GM12875 (cell line): ENCODE measurements at regions not wholly inside any gene's neighbourhood (a gene's known extent, or its start where the extent isn't known, plus 50 kb on each side); places are given as distances from the start of the nearest gene placed in this dataset.

Experiments used
- H3K4me3 ChIP-seq: one replicate; pipeline ENCODE4 v1.5.1; 2011; ENCODE audit warnings: low read depth, low read length, control low read depth
- TF ChIP-seq, protein P1 (sequence below): IDR thresholded peaks from 2 replicates; pipeline ENCODE4 v1.5.1; 2011; ENCODE audit warnings: low read depth, mild to moderate bottlenecking, control low read depth, inconsistent platforms, low read length, moderate library complexity, borderline replicate concordance; ENCODE audit not compliant: insufficient read depth

GRCh38 chr7:96838481-96838880 lies 128.8 kb upstream of the SEM1 start:
- no peak overlapping the region for H3K4me3 ChIP-seq
- TF ChIP-seq, protein P1, sequence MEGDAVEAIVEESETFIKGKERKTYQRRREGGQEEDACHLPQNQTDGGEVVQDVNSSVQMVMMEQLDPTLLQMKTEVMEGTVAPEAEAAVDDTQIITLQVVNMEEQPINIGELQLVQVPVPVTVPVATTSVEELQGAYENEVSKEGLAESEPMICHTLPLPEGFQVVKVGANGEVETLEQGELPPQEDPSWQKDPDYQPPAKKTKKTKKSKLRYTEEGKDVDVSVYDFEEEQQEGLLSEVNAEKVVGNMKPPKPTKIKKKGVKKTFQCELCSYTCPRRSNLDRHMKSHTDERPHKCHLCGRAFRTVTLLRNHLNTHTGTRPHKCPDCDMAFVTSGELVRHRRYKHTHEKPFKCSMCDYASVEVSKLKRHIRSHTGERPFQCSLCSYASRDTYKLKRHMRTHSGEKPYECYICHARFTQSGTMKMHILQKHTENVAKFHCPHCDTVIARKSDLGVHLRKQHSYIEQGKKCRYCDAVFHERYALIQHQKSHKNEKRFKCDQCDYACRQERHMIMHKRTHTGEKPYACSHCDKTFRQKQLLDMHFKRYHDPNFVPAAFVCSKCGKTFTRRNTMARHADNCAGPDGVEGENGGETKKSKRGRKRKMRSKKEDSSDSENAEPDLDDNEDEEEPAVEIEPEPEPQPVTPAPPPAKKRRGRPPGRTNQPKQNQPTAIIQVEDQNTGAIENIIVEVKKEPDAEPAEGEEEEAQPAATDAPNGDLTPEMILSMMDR, result no peak

- H3K4me3 ChIP-seq, result no peak overlapping the region
- TF ChIP-seq, protein P1, result no peak
Observed at GRCh38 chr7:96855139-96855538, 145.5 kb upstream of the SEM1 start.

- TF ChIP-seq, protein P1, result no peak
Observed at GRCh38 chr7:96855691-96856090, 146.0 kb upstream of the SEM1 start.

GRCh38 chr7:96869538-96869937 lies 135.8 kb upstream of the DLX6 start:
- TF ChIP-seq, protein P1, result no peak
- H3K4me3 ChIP-seq, result no peak overlapping the region

More at GRCh38 chr7:96855691-96856090, 146.0 kb upstream of the SEM1 start:
- no peak overlapping the region for H3K4me3 ChIP-seq

DNA sequence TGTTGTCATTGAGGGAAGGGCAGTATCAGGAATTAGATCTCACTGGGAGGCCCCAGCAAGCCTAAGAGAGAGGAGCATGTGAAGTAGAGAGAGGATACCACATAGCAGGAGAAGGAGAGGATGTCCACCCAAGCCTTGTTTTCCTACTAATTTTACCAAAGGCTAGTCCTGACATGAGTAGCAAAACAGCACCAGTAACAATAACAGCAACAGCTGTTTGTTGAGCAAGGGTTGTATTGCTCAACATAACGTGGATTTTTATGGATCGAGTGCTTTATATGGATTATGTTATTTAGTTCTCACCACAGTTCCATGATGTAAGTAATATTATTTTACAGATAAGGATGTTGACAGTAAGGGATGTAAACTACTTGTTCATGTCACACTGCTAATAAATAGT lies 135.2 kb upstream of the DLX6 start:
- TF ChIP-seq, protein P1, result no peak
- no peak overlapping the region for H3K4me3 ChIP-seq

DNA sequence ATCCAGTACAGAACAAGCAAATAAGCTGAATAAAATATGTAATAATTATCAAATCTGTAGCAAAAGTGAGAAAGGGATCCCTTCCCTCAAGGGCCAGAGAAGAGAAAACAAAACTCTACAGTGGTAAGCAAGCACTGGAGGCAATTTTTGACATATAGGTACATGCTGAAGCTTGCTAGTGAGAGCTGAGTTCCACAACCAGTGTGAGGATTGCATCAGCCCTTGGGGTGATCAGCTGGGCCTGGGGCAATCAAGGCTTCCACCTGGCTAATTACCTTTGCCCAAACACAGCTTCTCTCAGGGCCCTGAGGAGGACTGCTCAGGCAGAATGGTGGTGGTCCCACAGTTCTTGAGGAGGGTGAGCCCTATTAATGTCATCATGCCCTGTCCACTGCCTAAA lies 134.4 kb upstream of the DLX6 start:
- TF ChIP-seq, protein P1, result no peak
- H3K4me3 ChIP-seq, result no peak overlapping the region

DNA sequence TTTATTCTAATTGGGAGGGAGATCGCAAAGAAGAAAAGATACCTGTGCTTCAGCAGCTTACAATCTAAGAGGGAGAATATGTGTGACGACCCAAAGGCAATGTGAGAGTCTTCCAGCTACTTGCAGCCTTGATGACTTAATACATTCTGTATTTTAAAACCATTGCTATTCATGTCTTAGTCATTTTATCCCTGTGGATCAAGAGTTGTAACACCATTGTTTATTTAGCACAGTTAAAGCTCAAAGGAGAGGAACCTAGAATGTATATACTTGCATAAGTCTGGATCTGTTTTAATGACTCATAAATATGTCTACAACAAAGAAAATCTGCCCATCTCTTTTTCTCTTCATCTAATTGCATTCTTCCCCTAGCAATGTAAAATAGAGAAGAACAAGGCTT lies 117.9 kb upstream of the DLX6 start:
- TF ChIP-seq, protein P1, result no peak
- H3K4me3 ChIP-seq, result no peak overlapping the region
